ENCODE measurements at regions not wholly inside any gene's neighbourhood (a gene's known extent, or its start where the extent isn't known, plus 50 kb on each side); places are given as distances from the start of the nearest gene placed in this dataset.

GRCh38 chr3:70854108-70854507 lies 541.7 kb upstream of the MDFIC2 start:
- Mint-ChIP-seq H3K4me3 (no peak overlapping the region), H3K27me3 (ENCODE audit: low read depth in 3 of 3) (peaks cover 0 to 2% (median 0%) of the 10 kb centered on the region in 3 donors), H3K9me3 (peaks cover 0 to 2% (median 0%) of the 10 kb centered on the region in 7 donors), H3K36me3 (no peaks in the 10 kb centered on the region), H3K4me1 (no peaks in the 10 kb centered on the region), H3K27ac (no peak overlapping the region)
- Histone ChIP-seq H3K9me3 (replicated peaks in 1 of 2; ENCODE audit: control insufficient read depth in 1 of 2, insufficient read depth in 1 of 2, low read length in 2 of 2) (no peaks in the 10 kb centered on the region), H2AFZ (ENCODE audit: insufficient read depth, low read depth, low read length, poor library complexity, severe bottlenecking) (no peak overlapping the region), H3K9ac (ENCODE audit: insufficient read depth, low read length, poor library complexity, severe bottlenecking) (no peak overlapping the region), H4K20me1 (ENCODE audit: insufficient read depth, low read length) (no peaks in the 10 kb centered on the region), H3K4me1 (ENCODE audit: control insufficient read depth in 1 of 2, insufficient read depth in 2 of 2, low read length in 2 of 2) (no peaks in the 10 kb centered on the region), H3K4me3 (replicated peaks in 1 of 3; ENCODE audit: low read depth in 2 of 3, low read length in 3 of 3) (no peak overlapping the region), H3K36me3 (replicated peaks in 1 of 2; ENCODE audit: control insufficient read depth in 1 of 2, insufficient read depth in 2 of 2, low read length in 2 of 2) (no peaks in the 10 kb centered on the region), H3K4me2 (replicated peaks; ENCODE audit: extremely low read depth, low read length, poor library complexity, severe bottlenecking) (no peak overlapping the region), H3K79me2 (ENCODE audit: insufficient read depth, low read length) (no peaks in the 10 kb centered on the region), H3K27ac (ENCODE audit: low read depth in 1 of 2, low read length in 2 of 2) (no peak overlapping the region), H3K27me3 (ENCODE audit: control insufficient read depth in 2 of 2, insufficient read depth in 2 of 2, low read length in 2 of 2) (no peaks in the 10 kb centered on the region)
- WGBS (ENCODE audit: insufficient coverage) = 88% methylated on average over 4 of the region's 6 CpGs
- intact Hi-C loops (cut with micrococcal nuclease) = no loop called here
- no peak for DNase-seq
- no peak for TF ChIP-seq CTCF (IDR thresholded peaks at IDR 0.05)

DNA sequence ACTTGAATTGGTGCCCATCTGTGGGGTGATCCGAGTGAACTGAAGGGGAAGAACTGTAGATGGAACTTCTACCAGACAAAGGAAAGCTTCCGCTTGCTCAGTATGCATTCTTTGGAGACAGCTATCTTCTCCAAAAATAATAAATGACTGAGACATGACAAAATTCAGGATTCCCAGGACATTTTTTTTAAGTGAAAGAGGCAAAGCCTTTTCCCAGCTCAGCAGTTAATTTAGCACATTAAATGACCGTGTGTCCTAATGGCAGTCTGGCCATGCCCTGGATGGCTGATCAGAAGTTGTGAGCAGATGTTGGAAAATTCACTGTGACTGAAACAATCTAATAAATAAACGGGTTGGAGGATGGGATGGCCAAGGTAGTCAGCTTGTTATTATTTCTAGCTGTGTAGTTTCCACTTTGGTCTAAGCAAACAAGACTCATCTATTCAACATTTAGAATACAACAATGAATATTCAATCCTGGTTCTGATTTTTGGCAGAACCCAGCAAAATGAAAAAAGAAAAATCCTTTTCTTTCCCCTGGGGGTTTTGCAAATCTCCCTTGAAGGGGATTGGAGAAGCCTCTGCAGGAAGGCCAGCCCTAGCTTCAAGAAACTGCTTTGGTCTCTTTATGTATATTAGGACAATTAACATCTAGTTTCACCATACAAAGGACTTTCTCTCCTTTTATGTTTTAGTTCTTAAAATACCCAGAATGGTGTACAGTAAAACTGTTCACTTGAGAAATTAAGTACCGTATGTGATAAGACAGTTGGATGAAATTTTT lies 540.9 kb upstream of the MDFIC2 start:
- H3K9ac ChIP-seq (ENCODE audit: insufficient read depth, low read length, poor library complexity, severe bottlenecking) = no peak overlapping the region
- no peaks in the 10 kb centered on the region for H3K4me1 Mint-ChIP-seq
- no peak overlapping the region for H3K27ac ChIP-seq (ENCODE audit: low read depth in 1 of 2, low read length in 2 of 2)
- peaks cover 0 to 3% (median 2%) of the 10 kb centered on the region in 7 donors for H3K9me3 Mint-ChIP-seq
- H3K27me3 Mint-ChIP-seq (ENCODE audit: low read depth in 3 of 3) = peaks cover 0 to 2% (median 0%) of the 10 kb centered on the region in 3 donors
- no CpG with 5 or more reads among the region's 5 CpGs for WGBS (ENCODE audit: insufficient coverage)
- H2AFZ ChIP-seq (ENCODE audit: insufficient read depth, low read depth, low read length, poor library complexity, severe bottlenecking) = no peak overlapping the region
- DNase-seq = no peak
- no peaks in the 10 kb centered on the region for H3K27me3 ChIP-seq (ENCODE audit: control insufficient read depth in 2 of 2, insufficient read depth in 2 of 2, low read length in 2 of 2)
- no peak overlapping the region for H3K4me3 Mint-ChIP-seq
- H3K27ac Mint-ChIP-seq = no peak overlapping the region
- H4K20me1 ChIP-seq (ENCODE audit: insufficient read depth, low read length) = no peaks in the 10 kb centered on the region
- TF ChIP-seq CTCF (IDR thresholded peaks at IDR 0.05) = no peak
- no peak overlapping the region for H3K4me3 ChIP-seq (replicated peaks in 1 of 3; ENCODE audit: low read depth in 2 of 3, low read length in 3 of 3)
- no peaks in the 10 kb centered on the region for H3K79me2 ChIP-seq (ENCODE audit: insufficient read depth, low read length)
- H3K4me1 ChIP-seq (ENCODE audit: control insufficient read depth in 1 of 2, insufficient read depth in 2 of 2, low read length in 2 of 2) = no peaks in the 10 kb centered on the region
- no peaks in the 10 kb centered on the region for H3K36me3 Mint-ChIP-seq
- no peak overlapping the region for H3K4me2 ChIP-seq (replicated peaks; ENCODE audit: extremely low read depth, low read length, poor library complexity, severe bottlenecking)
- H3K36me3 ChIP-seq (replicated peaks in 1 of 2; ENCODE audit: control insufficient read depth in 1 of 2, insufficient read depth in 2 of 2, low read length in 2 of 2) = no peaks in the 10 kb centered on the region
- H3K9me3 ChIP-seq (replicated peaks in 1 of 2; ENCODE audit: control insufficient read depth in 1 of 2, insufficient read depth in 1 of 2, low read length in 2 of 2) = no peaks in the 10 kb centered on the region
- intact Hi-C loops (cut with micrococcal nuclease) = no loop called here
